ENCODE measurements at regions not wholly inside any gene's neighbourhood (a gene's known extent, or its start where the extent isn't known, plus 50 kb on each side); places are given as distances from the start of the nearest gene placed in this dataset.

- TF ChIP-seq CTCF (IDR thresholded peaks at IDR 0.05; ENCODE audit: insufficient read depth, low read length), result no peak
- TF ChIP-seq POLR2AphosphoS5 (IDR thresholded peaks at IDR 0.05; ENCODE audit: low read depth), result no peak
- TF ChIP-seq, protein P1, sequence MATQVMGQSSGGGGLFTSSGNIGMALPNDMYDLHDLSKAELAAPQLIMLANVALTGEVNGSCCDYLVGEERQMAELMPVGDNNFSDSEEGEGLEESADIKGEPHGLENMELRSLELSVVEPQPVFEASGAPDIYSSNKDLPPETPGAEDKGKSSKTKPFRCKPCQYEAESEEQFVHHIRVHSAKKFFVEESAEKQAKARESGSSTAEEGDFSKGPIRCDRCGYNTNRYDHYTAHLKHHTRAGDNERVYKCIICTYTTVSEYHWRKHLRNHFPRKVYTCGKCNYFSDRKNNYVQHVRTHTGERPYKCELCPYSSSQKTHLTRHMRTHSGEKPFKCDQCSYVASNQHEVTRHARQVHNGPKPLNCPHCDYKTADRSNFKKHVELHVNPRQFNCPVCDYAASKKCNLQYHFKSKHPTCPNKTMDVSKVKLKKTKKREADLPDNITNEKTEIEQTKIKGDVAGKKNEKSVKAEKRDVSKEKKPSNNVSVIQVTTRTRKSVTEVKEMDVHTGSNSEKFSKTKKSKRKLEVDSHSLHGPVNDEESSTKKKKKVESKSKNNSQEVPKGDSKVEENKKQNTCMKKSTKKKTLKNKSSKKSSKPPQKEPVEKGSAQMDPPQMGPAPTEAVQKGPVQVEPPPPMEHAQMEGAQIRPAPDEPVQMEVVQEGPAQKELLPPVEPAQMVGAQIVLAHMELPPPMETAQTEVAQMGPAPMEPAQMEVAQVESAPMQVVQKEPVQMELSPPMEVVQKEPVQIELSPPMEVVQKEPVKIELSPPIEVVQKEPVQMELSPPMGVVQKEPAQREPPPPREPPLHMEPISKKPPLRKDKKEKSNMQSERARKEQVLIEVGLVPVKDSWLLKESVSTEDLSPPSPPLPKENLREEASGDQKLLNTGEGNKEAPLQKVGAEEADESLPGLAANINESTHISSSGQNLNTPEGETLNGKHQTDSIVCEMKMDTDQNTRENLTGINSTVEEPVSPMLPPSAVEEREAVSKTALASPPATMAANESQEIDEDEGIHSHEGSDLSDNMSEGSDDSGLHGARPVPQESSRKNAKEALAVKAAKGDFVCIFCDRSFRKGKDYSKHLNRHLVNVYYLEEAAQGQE (IDR thresholded peaks at IDR 0.05; ENCODE audit: insufficient replicate concordance, low read depth), result no peak
- no peak for TF ChIP-seq GABPA (IDR thresholded peaks at IDR 0.05; ENCODE audit: low read depth)
- TF ChIP-seq SPI1 (IDR thresholded peaks at IDR 0.05; ENCODE audit: borderline replicate concordance, low read depth), result no peak
Measured at GRCh38 chr13:18996627-18997051, 185.0 kb downstream of the TUBA3C start.
